ENCODE measurements at regions not wholly inside any gene's neighbourhood (a gene's known extent, or its start where the extent isn't known, plus 50 kb on each side); places are given as distances from the start of the nearest gene placed in this dataset.

GRCh38 chr5:32866138-32866537 lies 155.0 kb downstream of the NPR3 start:
- TF ChIP-seq CEBPB (IDR thresholded peaks at IDR 0.05) (no peak), EGR1 (IDR thresholded peaks at IDR 0.05) (no peak), EP300 (IDR thresholded peaks at IDR 0.05; ENCODE audit: borderline replicate concordance) (no peak)
